Kidney (tissue), 13 donors: ENCODE measurements at regions not wholly inside any gene's neighbourhood (a gene's known extent, or its start where the extent isn't known, plus 50 kb on each side); places are given as distances from the start of the nearest gene placed in this dataset.

Source experiments
- DNase-seq, 5 donors: peaks; one replicate each; pipeline ENCODE4 v3.0.0-alpha.2; 2013 to 2020
- FAIRE-seq: peaks from 2 replicates; lab custom pipeline; 2012; peaks lifted over from hg19 to GRCh38; lab: Jason Lieb, UNC
- H3K27ac ChIP-seq, 2 donors: one replicate each; pipeline ENCODE4 v1.7.0; 2013; ENCODE audit warnings: low read depth in 2 of 2, low read length in 2 of 2, inconsistent platforms in 1 of 2
- H3K27me3 ChIP-seq: one replicate; pipeline ENCODE4 v1.7.1; 2013; ENCODE audit warnings: low read length, inconsistent platforms; ENCODE audit not compliant: control insufficient read depth, insufficient read depth
- H3K36me3 ChIP-seq, 3 donors: one replicate each; pipeline versions ENCODE4 v1.7.0 to v1.7.1; 2013; ENCODE audit warnings: low read length in 3 of 3, control low read depth in 1 of 3, inconsistent platforms in 1 of 3; ENCODE audit not compliant: insufficient read depth in 3 of 3, control insufficient read depth in 2 of 3
- H3K4me1 ChIP-seq, 3 donors: one replicate each; pipeline versions ENCODE4 v1.7.0 to v1.7.1; 2013; ENCODE audit warnings: low read length in 3 of 3, inconsistent platforms in 1 of 3, low read depth in 1 of 3; ENCODE audit not compliant: control insufficient read depth in 2 of 3, insufficient read depth in 2 of 3
- H3K4me3 ChIP-seq, 3 donors: one replicate each; pipeline versions ENCODE4 v1.7.0 to v1.8.1; 2013; ENCODE audit warnings: low read length in 3 of 3, control low read depth in 1 of 3, inconsistent platforms in 1 of 3
- H3K9ac ChIP-seq, 3 donors: one replicate each; pipeline versions ENCODE4 v1.7.0 to v1.7.1; 2013; ENCODE audit warnings: low read length in 3 of 3, control low read depth in 1 of 3, inconsistent platforms in 1 of 3
- H3K9me3 ChIP-seq, 3 donors: one replicate each; pipeline versions ENCODE4 v1.7.0 to v1.7.1; 2013; ENCODE audit warnings: low read length in 3 of 3, control low read depth in 1 of 3, inconsistent platforms in 1 of 3; ENCODE audit not compliant: control insufficient read depth in 2 of 3, insufficient read depth in 1 of 3
- intact Hi-C: fragments of 100-400 bp; cut with DNase I; formaldehyde crosslinking; loops from one replicate; pipeline ENCODE4 v1.11.1; 2022
- TF ChIP-seq, protein P1 (sequence below): IDR thresholded peaks from 3 replicates; pipeline ENCODE4 v1.5.1; 2012; ENCODE audit warnings: mild to moderate bottlenecking, moderate library complexity, borderline replicate concordance; ENCODE audit not compliant: insufficient read depth; ENCODE audit errors: extremely low read depth
- donor health status: control.
- donor health status: control.
- donor health status: control.
- donor health status: control.
- donor health status: control.
- donor health status: DM: yes; HTN: yes; CAD: no.
- donor health status: Normal renal cell carcinoma (clear cell type).

DNA sequence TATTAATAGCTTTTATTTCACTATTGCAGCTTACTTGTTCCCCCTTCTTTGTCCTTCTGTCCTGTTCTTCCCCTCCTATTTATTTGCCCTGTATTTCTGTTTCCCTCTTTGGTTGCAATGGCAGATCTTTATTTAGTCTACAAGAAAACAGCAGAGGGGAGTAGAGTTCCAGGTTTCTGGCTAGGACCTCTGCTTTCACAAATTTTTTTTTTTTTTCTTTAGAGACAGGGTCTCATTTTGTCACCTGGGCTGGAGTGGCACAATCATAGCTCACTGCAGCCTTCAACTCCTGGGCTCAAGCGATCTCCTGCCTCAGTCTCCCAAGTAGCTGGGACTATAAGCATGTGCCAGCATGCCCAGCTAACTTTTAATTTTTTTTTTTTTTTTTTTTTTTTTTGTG, 188.1 kb upstream of the SPRED2 start:
- no peak overlapping the region for H3K9ac ChIP-seq
- no peaks in the 10 kb centered on the region for H3K4me1 ChIP-seq
- H3K36me3 ChIP-seq, result no peaks in the 10 kb centered on the region
- no peaks in the 10 kb centered on the region for H3K27me3 ChIP-seq
- no peaks in the 10 kb centered on the region for H3K9me3 ChIP-seq
- FAIRE-seq (no peak), DNase-seq (peak in 1 of 5 donors; percentile 56)
- TF ChIP-seq, protein P1, sequence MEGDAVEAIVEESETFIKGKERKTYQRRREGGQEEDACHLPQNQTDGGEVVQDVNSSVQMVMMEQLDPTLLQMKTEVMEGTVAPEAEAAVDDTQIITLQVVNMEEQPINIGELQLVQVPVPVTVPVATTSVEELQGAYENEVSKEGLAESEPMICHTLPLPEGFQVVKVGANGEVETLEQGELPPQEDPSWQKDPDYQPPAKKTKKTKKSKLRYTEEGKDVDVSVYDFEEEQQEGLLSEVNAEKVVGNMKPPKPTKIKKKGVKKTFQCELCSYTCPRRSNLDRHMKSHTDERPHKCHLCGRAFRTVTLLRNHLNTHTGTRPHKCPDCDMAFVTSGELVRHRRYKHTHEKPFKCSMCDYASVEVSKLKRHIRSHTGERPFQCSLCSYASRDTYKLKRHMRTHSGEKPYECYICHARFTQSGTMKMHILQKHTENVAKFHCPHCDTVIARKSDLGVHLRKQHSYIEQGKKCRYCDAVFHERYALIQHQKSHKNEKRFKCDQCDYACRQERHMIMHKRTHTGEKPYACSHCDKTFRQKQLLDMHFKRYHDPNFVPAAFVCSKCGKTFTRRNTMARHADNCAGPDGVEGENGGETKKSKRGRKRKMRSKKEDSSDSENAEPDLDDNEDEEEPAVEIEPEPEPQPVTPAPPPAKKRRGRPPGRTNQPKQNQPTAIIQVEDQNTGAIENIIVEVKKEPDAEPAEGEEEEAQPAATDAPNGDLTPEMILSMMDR, result no peak
- no peak overlapping the region for H3K27ac ChIP-seq
- intact Hi-C loops, result no loop called here
- H3K4me3 ChIP-seq, result no peak overlapping the region

DNA sequence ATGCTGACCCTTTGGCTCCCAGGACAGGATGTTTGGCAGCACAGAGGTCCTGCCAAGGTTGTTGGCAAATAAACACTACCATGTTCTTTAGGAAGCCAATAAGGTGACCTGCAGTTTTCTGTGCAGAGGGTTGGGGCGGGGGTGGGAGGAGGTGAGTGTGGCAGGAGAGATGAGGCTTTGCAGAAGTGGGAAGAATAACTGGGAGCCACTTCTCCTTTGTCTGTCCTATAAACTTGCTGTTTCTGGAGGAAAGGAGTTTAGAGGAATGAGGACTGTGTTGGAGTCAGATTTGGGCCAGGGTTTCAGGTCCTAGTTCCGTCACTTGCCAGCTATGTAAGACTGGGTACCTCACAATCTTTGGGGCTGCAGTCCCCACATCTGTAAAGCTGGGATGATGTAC, 187.6 kb upstream of the SPRED2 start:
- Histone ChIP-seq H3K9me3 (no peaks in the 10 kb centered on the region), H3K9ac (no peak overlapping the region), H3K27ac (no peak overlapping the region), H3K27me3 (no peaks in the 10 kb centered on the region), H3K4me1 (no peaks in the 10 kb centered on the region), H3K36me3 (no peaks in the 10 kb centered on the region), H3K4me3 (no peak overlapping the region)
- FAIRE-seq (no peak), DNase-seq (no peak)
- TF ChIP-seq, protein P1, result no peak
- intact Hi-C loops, result no loop called here

DNA sequence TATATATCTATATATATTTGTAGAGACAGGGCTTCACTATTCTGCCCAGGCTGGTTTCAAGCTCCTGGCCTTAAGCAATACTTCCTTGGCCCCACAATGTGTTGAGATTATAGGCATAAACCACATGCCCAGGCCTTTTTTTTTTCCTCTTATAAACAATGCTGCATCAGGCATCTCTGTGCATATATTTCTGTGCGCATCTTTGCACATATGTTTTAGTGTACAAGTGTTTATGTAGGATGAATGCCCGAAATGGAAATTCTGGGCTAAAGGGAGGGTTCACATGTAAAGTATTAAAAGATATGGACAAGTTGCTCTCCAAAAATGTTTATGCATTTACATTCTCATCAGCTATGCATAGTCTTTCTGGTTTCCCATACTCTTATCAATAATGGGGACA, 183.2 kb upstream of the SPRED2 start:
- FAIRE-seq (no peak), DNase-seq (no peak)
- Histone ChIP-seq H3K4me3 (no peak overlapping the region), H3K27ac (no peak overlapping the region), H3K9me3 (no peaks in the 10 kb centered on the region), H3K27me3 (no peaks in the 10 kb centered on the region), H3K36me3 (no peaks in the 10 kb centered on the region), H3K9ac (no peak overlapping the region), H3K4me1 (no peaks in the 10 kb centered on the region)
- intact Hi-C loops, result no loop called here
- TF ChIP-seq, protein P1, result no peak

DNA sequence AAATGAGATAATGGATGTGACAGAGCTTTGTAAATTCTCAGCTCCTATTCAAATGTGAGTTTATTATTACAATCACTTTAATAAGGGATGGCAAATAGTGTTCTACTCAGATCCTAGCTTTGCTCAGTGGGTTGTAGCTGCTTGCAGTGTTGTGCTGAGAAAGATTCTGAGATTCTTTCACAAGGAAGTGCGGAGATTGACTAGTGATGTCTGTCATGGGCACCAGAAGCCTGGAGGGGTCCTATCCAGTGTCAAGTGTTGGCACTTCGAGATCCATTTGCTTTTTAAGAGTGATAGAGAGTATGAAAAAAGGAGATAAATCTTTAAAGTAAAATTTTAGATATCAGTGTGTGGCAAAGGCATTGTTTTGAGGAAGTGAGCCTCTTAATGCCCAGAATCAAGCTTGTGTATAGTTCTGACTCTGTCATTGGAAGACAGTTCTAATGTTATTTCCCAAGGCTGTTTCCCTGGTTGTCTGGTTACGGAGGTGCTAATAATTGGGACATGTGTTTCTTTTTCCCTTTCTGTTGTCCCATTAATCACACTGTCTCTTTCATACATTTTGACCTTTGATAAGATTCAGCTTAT, 181.7 kb upstream of the SPRED2 start:
- no peaks in the 10 kb centered on the region for H3K36me3 ChIP-seq
- no peak overlapping the region for H3K4me3 ChIP-seq
- DNase-seq (no peak), FAIRE-seq (no peak)
- no peak overlapping the region for H3K27ac ChIP-seq
- H3K9ac ChIP-seq, result no peak overlapping the region
- intact Hi-C loops, result no loop called here
- H3K27me3 ChIP-seq, result no peaks in the 10 kb centered on the region
- H3K4me1 ChIP-seq, result no peaks in the 10 kb centered on the region
- TF ChIP-seq, protein P1, result no peak
- H3K9me3 ChIP-seq, result no peaks in the 10 kb centered on the region
